SK-N-SH (cell line): ENCODE measurements at regions not wholly inside any gene's neighbourhood (a gene's known extent, or its start where the extent isn't known, plus 50 kb on each side); places are given as distances from the start of the nearest gene placed in this dataset.

Experiments used
- CTCF ChIA-PET: fragments of 300-600, 350-600 bp; formaldehyde crosslinking; extraction: SDS; loops from one replicate; lab custom pipeline; 2021; lab: Yijun Ruan, JAX
- POLR2A ChIA-PET: fragments of 350-600 bp; sonication (Branson Sonifier 250); formaldehyde crosslinking; extraction: SDS; loops from one replicate; lab custom pipeline; 2020; ENCODE audit warnings: antibody characterized with exemption, inconsistent platforms; lab: Yijun Ruan, JAX
- DNase-seq: peaks from one replicate; pipeline ENCODE4 v3.0.0; 2012
- H2AFZ ChIP-seq: fragments of 200-600 bp; sonication (generic); 2 replicates; pipeline ENCODE4 v1.8.1; 2016; ENCODE audit warnings: antibody characterized with exemption, mild to moderate bottlenecking, low read depth
- H3F3A ChIP-seq: fragments of 200-600 bp; sonication (generic); replicated peaks from 2 replicates; pipeline ENCODE3; 2016; ENCODE audit warnings: antibody characterized with exemption, mild to moderate bottlenecking; ENCODE audit not compliant: insufficient read depth
- H3K27ac ChIP-seq, 2 experiments: fragments of 200-500 bp in 1 of 2; fragments of 200-600 bp in 1 of 2; sonication (Bioruptor generic) in 1 of 2; sonication (generic), shearing (Covaris generic) in 1 of 2; 2 replicates each; pipeline versions ENCODE4 v1.5.1 to v1.6.1; 2014 to 2016; ENCODE audit warnings: low read depth in 2 of 2, inconsistent platforms in 1 of 2, low read length in 1 of 2, mild to moderate bottlenecking in 1 of 2, mixed read lengths in 1 of 2
- H3K27me3 ChIP-seq: fragments of 200-600 bp; sonication (generic), shearing (Covaris generic); 2 replicates; pipeline ENCODE4 v1.6.1; 2016; ENCODE audit warnings: mixed run types; ENCODE audit not compliant: insufficient read depth
- H3K36me3 ChIP-seq, 2 experiments: fragments of 200-500 bp in 1 of 2; fragments of 200-600 bp in 1 of 2; sonication (Bioruptor generic) in 1 of 2; sonication (generic) in 1 of 2; replicated peaks in 1 of 2; 2 replicates each; pipeline versions ENCODE3 to v1.5.1; 2014 to 2016; ENCODE audit warnings: low read length in 1 of 2, mild to moderate bottlenecking in 1 of 2; ENCODE audit not compliant: insufficient read depth in 2 of 2, control insufficient read depth in 1 of 2
- H3K4me1 ChIP-seq, 2 experiments: fragments of 200-500 bp in 1 of 2; fragments of 200-600 bp in 1 of 2; sonication (Bioruptor generic) in 1 of 2; sonication (generic), shearing (Covaris generic) in 1 of 2; 2 replicates each; pipeline versions ENCODE4 v1.5.1 to v1.6.1; 2014 to 2016; ENCODE audit warnings: low read depth in 1 of 2, low read length in 1 of 2, mixed run types in 1 of 2; ENCODE audit not compliant: insufficient read depth in 2 of 2, control insufficient read depth in 1 of 2
- H3K4me2 ChIP-seq: fragments of 200-600 bp; sonication (generic), shearing (Covaris generic); 2 replicates; pipeline ENCODE4 v1.6.1; 2017; ENCODE audit warnings: mixed run types
- H3K4me3 ChIP-seq, 2 experiments: fragments of 200-500 bp in 1 of 2; fragments of 200-600 bp in 1 of 2; sonication (Bioruptor generic) in 1 of 2; sonication (generic), shearing (Covaris generic) in 1 of 2; 2 replicates each; pipeline versions ENCODE4 v1.5.1 to v1.8.1; 2014 to 2016; ENCODE audit warnings: low read depth in 2 of 2, inconsistent platforms in 1 of 2, low read length in 1 of 2, mild to moderate bottlenecking in 1 of 2, mixed read lengths in 1 of 2, moderate library complexity in 1 of 2
- H3K79me2 ChIP-seq: fragments of 200-600 bp; sonication (generic); 2 replicates; pipeline ENCODE4 v1.8.1; 2017; ENCODE audit warnings: mild to moderate bottlenecking; ENCODE audit not compliant: insufficient read depth
- H3K9ac ChIP-seq: fragments of 200-600 bp; sonication (generic); 2 replicates; pipeline ENCODE4 v1.6.1; 2017; ENCODE audit warnings: mixed run types
- H3K9me2 ChIP-seq: fragments of 200-600 bp; sonication (generic); 2 replicates; pipeline ENCODE4 v1.6.1; 2017; ENCODE audit warnings: mixed run types
- H3K9me3 ChIP-seq: fragments of 200-600 bp; sonication (generic); 2 replicates; pipeline ENCODE4 v1.6.1; 2017; ENCODE audit warnings: mixed run types, mild to moderate bottlenecking, moderate library complexity
- H4K20me1 ChIP-seq: fragments of 200-600 bp; sonication (generic); 2 replicates; pipeline ENCODE4 v1.6.1; 2017; ENCODE audit warnings: mild to moderate bottlenecking, mixed run types; ENCODE audit not compliant: insufficient read depth
- FOXM1 ChIP-seq: IDR thresholded peaks from 2 replicates; pipeline ENCODE4 v1.4.0; 2012; ENCODE audit warnings: low read depth, mild to moderate bottlenecking
- GATA2 ChIP-seq: sonication (generic); formaldehyde crosslinking; IDR thresholded peaks from 2 replicates; pipeline ENCODE4 v1.5.0; 2020; ENCODE audit warnings: mild to moderate bottlenecking, missing genetic modification reagents
- JUND ChIP-seq: IDR thresholded peaks from 2 replicates; pipeline ENCODE4 v1.4.0; 2012
- MAX ChIP-seq: IDR thresholded peaks from 2 replicates; pipeline ENCODE4 v1.4.0; 2012; ENCODE audit warnings: low read depth
- PBX3 ChIP-seq: IDR thresholded peaks from 2 replicates; pipeline ENCODE4; 2012
- REST ChIP-seq: IDR thresholded peaks from 2 replicates; pipeline ENCODE4 v1.6.1; 2012; ENCODE audit warnings: mild to moderate bottlenecking, low read depth, low read length, moderate library complexity
- RXRA ChIP-seq: IDR thresholded peaks from 2 replicates; pipeline ENCODE4 v1.4.0; 2012; ENCODE audit warnings: low read depth, mild to moderate bottlenecking, borderline replicate concordance
- SMC3 ChIP-seq: IDR thresholded peaks from 2 replicates; pipeline ENCODE4 v1.6.1; 2012; ENCODE audit warnings: low read depth, low read length, improper control_type of control experiment
- TAF1 ChIP-seq: IDR thresholded peaks from 2 replicates; pipeline ENCODE4 v1.6.1; 2012; ENCODE audit warnings: low read depth, mild to moderate bottlenecking, low read length, moderate library complexity, borderline replicate concordance
- TCF12 ChIP-seq: IDR thresholded peaks from 2 replicates; pipeline ENCODE4 v1.4.0; 2012
- WGBS: methylation state at CpG from one replicate; pipeline ENCODE4 v1.1.6; 2017; ENCODE audit warnings: low lambda C conversion rate; 5-methylcytosine and 5-hydroxymethylcytosine counted together

GRCh38 chr5:167631191-167631590, 660.3 kb upstream of the WWC1 start:
- DNase-seq: no peak
- no peak overlapping the region for H3K9ac ChIP-seq
- H3K9me2 ChIP-seq: no peaks in the 10 kb centered on the region
- H3K4me1 ChIP-seq: peaks cover 0 to 4% of the 10 kb centered on the region in 2 experiments; a peak in 2 of 4 replicates
- H2AFZ ChIP-seq: no peak overlapping the region
- POLR2A ChIA-PET: no interaction called here
- no peak for TF ChIP-seq RXRA
- TF ChIP-seq PBX3: no peak
- no peak for TF ChIP-seq JUND
- TF ChIP-seq GATA2 (CRISPR knock-in tag): peak; percentile 53
- TF ChIP-seq REST: no peak
- no peak for TF ChIP-seq SMC3
- TF ChIP-seq, all 33 proteins: peak for 1
- H3K9me3 ChIP-seq: no peaks in the 10 kb centered on the region
- CTCF ChIA-PET: interaction anchor here (1.3 kb wide), 1 partner anchor 50 kb away, joined by 3 read pairs; no protein-coding TSS in a partner anchor
- H4K20me1 ChIP-seq: no peaks in the 10 kb centered on the region
- no peak overlapping the region for H3K4me2 ChIP-seq
- WGBS: 55% methylated on average over 7 of the region's 7 CpGs
- no peak overlapping the region for H3K27ac ChIP-seq
- H3F3A ChIP-seq: no peaks in the 10 kb centered on the region
- no peaks in the 10 kb centered on the region for H3K27me3 ChIP-seq
- no peaks in the 10 kb centered on the region for H3K79me2 ChIP-seq
- H3K36me3 ChIP-seq: no peaks in the 10 kb centered on the region
- no peak overlapping the region for H3K4me3 ChIP-seq

GRCh38 chr5:167633114-167633513, 658.3 kb upstream of the WWC1 start:
- H3K27ac ChIP-seq: no peak overlapping the region

More at GRCh38 chr5:167633114-167633513, 658.3 kb upstream of the WWC1 start:
- WGBS: 72% methylated on average over 3 of the region's 3 CpGs
- H3K9ac ChIP-seq: no peak overlapping the region
- no peak for TF ChIP-seq FOXM1
- TF ChIP-seq REST: no peak
- no peak for TF ChIP-seq TCF12
- no peak for TF ChIP-seq MAX
- TF ChIP-seq TAF1: no peak
- no peak for TF ChIP-seq RXRA
- H3F3A ChIP-seq: peaks cover under 1% of the 10 kb centered on the region
- no peak overlapping the region for H2AFZ ChIP-seq
- no peak for DNase-seq
- H3K9me2 ChIP-seq: no peaks in the 10 kb centered on the region
- H3K36me3 ChIP-seq: no peaks in the 10 kb centered on the region
- no peak overlapping the region for H3K4me2 ChIP-seq
- no peaks in the 10 kb centered on the region for H4K20me1 ChIP-seq
- ChIA-PET CTCF (no interaction called here), POLR2A (no interaction called here)
- no peaks in the 10 kb centered on the region for H3K27me3 ChIP-seq
- no peaks in the 10 kb centered on the region for H3K79me2 ChIP-seq
- H3K4me1 ChIP-seq: peaks cover 0 to 4% of the 10 kb centered on the region in 2 experiments; a peak in 2 of 4 replicates
- no peaks in the 10 kb centered on the region for H3K9me3 ChIP-seq
- H3K4me3 ChIP-seq: no peak overlapping the region
